ENCODE measurements at regions not wholly inside any gene's neighbourhood (a gene's known extent, or its start where the extent isn't known, plus 50 kb on each side); places are given as distances from the start of the nearest gene placed in this dataset.

DNA sequence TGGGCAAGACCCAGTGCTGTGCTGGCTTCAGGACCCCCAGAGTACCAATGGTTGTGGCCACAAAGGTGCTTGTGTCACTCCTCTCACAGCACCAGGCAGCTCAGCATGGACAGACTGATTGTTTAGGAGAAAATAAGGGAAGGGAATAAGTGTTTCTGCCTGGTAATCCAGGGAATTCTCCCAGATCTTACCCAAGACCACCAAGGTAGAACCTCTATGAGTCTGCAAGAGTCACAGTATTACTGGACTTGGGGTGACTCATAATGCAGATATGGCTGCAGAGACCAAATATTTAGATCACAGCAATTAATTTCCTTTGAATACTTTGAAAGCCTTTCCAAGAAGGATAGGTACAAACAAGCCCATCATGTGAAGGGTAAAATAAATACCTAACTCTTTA, 1178.3 kb upstream of the FLRT2 start:
- no peak for TF ChIP-seq CTCF (IDR thresholded peaks at IDR 0.05; ENCODE audit: poor library complexity, severe bottlenecking)
- no peak for TF ChIP-seq TAF1 (IDR thresholded peaks at IDR 0.05; ENCODE audit: low read depth)
- TF ChIP-seq, protein P1, sequence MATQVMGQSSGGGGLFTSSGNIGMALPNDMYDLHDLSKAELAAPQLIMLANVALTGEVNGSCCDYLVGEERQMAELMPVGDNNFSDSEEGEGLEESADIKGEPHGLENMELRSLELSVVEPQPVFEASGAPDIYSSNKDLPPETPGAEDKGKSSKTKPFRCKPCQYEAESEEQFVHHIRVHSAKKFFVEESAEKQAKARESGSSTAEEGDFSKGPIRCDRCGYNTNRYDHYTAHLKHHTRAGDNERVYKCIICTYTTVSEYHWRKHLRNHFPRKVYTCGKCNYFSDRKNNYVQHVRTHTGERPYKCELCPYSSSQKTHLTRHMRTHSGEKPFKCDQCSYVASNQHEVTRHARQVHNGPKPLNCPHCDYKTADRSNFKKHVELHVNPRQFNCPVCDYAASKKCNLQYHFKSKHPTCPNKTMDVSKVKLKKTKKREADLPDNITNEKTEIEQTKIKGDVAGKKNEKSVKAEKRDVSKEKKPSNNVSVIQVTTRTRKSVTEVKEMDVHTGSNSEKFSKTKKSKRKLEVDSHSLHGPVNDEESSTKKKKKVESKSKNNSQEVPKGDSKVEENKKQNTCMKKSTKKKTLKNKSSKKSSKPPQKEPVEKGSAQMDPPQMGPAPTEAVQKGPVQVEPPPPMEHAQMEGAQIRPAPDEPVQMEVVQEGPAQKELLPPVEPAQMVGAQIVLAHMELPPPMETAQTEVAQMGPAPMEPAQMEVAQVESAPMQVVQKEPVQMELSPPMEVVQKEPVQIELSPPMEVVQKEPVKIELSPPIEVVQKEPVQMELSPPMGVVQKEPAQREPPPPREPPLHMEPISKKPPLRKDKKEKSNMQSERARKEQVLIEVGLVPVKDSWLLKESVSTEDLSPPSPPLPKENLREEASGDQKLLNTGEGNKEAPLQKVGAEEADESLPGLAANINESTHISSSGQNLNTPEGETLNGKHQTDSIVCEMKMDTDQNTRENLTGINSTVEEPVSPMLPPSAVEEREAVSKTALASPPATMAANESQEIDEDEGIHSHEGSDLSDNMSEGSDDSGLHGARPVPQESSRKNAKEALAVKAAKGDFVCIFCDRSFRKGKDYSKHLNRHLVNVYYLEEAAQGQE (IDR thresholded peaks at IDR 0.05; ENCODE audit: borderline replicate concordance): no peak
- no peak for TF ChIP-seq POLR2AphosphoS5 (IDR thresholded peaks at IDR 0.05)
- TF ChIP-seq RAD21 (conservative IDR thresholded peaks at IDR 0.05): no peak
- TF ChIP-seq EZH2 (IDR thresholded peaks at IDR 0.05; ENCODE audit: borderline replicate concordance, insufficient read depth, low read length, poor library complexity, severe bottlenecking): no peak
- TF ChIP-seq SMC3 (conservative IDR thresholded peaks at IDR 0.05; ENCODE audit: poor library complexity): no peak
- TF ChIP-seq EP300 (conservative IDR thresholded peaks at IDR 0.05; ENCODE audit: poor library complexity, severe bottlenecking): no peak
